ENCODE measurements at regions not wholly inside any gene's neighbourhood (a gene's known extent, or its start where the extent isn't known, plus 50 kb on each side); places are given as distances from the start of the nearest gene placed in this dataset.

- Histone ChIP-seq H3K4me3 (replicated peaks in 1 of 2; ENCODE audit: low read depth in 1 of 2, low read length in 2 of 2) (no peak overlapping the region), H3K9ac (ENCODE audit: low read length) (no peak overlapping the region), H4K20me1 (ENCODE audit: insufficient read depth) (no peaks in the 10 kb centered on the region), H3K4me2 (ENCODE audit: low read length) (no peak overlapping the region), H3K36me3 (ENCODE audit: control insufficient read depth in 1 of 2, insufficient read depth in 2 of 2, low read length in 2 of 2) (no peaks in the 10 kb centered on the region), H2AFZ (ENCODE audit: low read depth, low read length, poor library complexity, severe bottlenecking) (no peak overlapping the region), H3K27ac (ENCODE audit: low read depth, low read length) (no peak overlapping the region), H3K9me2 (ENCODE audit: insufficient read depth) (no peaks in the 10 kb centered on the region), H3K4me1 (ENCODE audit: control insufficient read depth in 1 of 2, insufficient read depth in 2 of 2, low read length in 2 of 2) (no peaks in the 10 kb centered on the region), H3K27me3 (ENCODE audit: insufficient read depth, low read length) (no peaks in the 10 kb centered on the region), H3K79me2 (ENCODE audit: insufficient read depth, low read length) (no peaks in the 10 kb centered on the region), H3K9me3 (ENCODE audit: control insufficient read depth in 1 of 2, insufficient read depth in 1 of 2, low read depth in 1 of 2, low read length in 2 of 2) (peaks cover 3 to 15% of the 10 kb centered on the region in 2 experiments; a peak in 2 of 4 replicates)
- ChIA-PET CTCF (no interaction called here), RAD21 (ENCODE audit: low non-redundant PET in 1 of 2, low total read pairs in 2 of 2, uncharacterized antibody in 2 of 2, unreplicated experiment in 2 of 2) (no interaction called here), POLR2A (no interaction called here)
- ATAC-seq (no peak), DNase-seq (ENCODE audit: low read depth, low spot score) (no peak)
- no TSS peak for BruUV-seq (replicated peaks)
- TF ChIP-seq CEBPB (IDR thresholded peaks at IDR 0.05; ENCODE audit: low read depth) (no peak), SP1 (IDR thresholded peaks at IDR 0.05; ENCODE audit: low read depth) (no peak), EGR1 (IDR thresholded peaks at IDR 0.05; ENCODE audit: low read depth) (no peak), RAD21 (IDR thresholded peaks at IDR 0.05; ENCODE audit: low read depth) (no peak), YY1 (IDR thresholded peaks at IDR 0.05; ENCODE audit: extremely low read depth, insufficient replicate concordance, low read depth, low read length) (no peak)
- intact Hi-C loops (cut with micrococcal nuclease), result no loop called here
These were observed 155.0 kb upstream of the SALL1 start for GRCh38 chr16:51306116-51306515.

GRCh38 chr16:51305337-51305736 is 154.3 kb upstream of the SALL1 start:
- intact Hi-C loops (cut with micrococcal nuclease), result no loop called here
- no peak overlapping the region for H3K4me2 ChIP-seq (ENCODE audit: low read length)
- H3K4me3 ChIP-seq (replicated peaks in 1 of 2; ENCODE audit: low read depth in 1 of 2, low read length in 2 of 2), result no peak overlapping the region
- no TSS peak for BruUV-seq (replicated peaks)
- POLR2A ChIA-PET, result no interaction called here
- DNase-seq (ENCODE audit: low read depth, low spot score), result no peak
- no peak overlapping the region for H2AFZ ChIP-seq (ENCODE audit: low read depth, low read length, poor library complexity, severe bottlenecking)
- no peak for TF ChIP-seq FOSL1 (IDR thresholded peaks at IDR 0.05; ENCODE audit: low read depth)
- TF ChIP-seq SIN3A (IDR thresholded peaks at IDR 0.05; ENCODE audit: low read depth), result no peak
- no peak for TF ChIP-seq ELF1 (IDR thresholded peaks at IDR 0.05; ENCODE audit: borderline replicate concordance, low read depth)
- no peak for TF ChIP-seq ZNF274 (IDR thresholded peaks at IDR 0.05; ENCODE audit: low read depth, low read length)
- TF ChIP-seq, protein P1, sequence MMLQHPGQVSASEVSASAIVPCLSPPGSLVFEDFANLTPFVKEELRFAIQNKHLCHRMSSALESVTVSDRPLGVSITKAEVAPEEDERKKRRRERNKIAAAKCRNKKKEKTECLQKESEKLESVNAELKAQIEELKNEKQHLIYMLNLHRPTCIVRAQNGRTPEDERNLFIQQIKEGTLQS (IDR thresholded peaks at IDR 0.05), result no peak
- TF ChIP-seq EZH2phosphoT487 (IDR thresholded peaks at IDR 0.05; ENCODE audit: borderline replicate concordance), result no peak
- TF ChIP-seq YY1 (IDR thresholded peaks at IDR 0.05; ENCODE audit: extremely low read depth, insufficient replicate concordance, low read depth, low read length), result no peak
- H3K36me3 ChIP-seq (ENCODE audit: control insufficient read depth in 1 of 2, insufficient read depth in 2 of 2, low read length in 2 of 2), result no peaks in the 10 kb centered on the region
- CTCF ChIA-PET, result no interaction called here
- no peak overlapping the region for H3K9ac ChIP-seq (ENCODE audit: low read length)
- RAD21 ChIA-PET (ENCODE audit: low non-redundant PET in 1 of 2, low total read pairs in 2 of 2, uncharacterized antibody in 2 of 2, unreplicated experiment in 2 of 2), result no interaction called here
- H3K79me2 ChIP-seq (ENCODE audit: insufficient read depth, low read length), result no peaks in the 10 kb centered on the region
- peaks cover 3 to 20% of the 10 kb centered on the region in 2 experiments; a peak in 2 of 4 replicates for H3K9me3 ChIP-seq (ENCODE audit: control insufficient read depth in 1 of 2, insufficient read depth in 1 of 2, low read depth in 1 of 2, low read length in 2 of 2)
- ATAC-seq, result no peak
- H4K20me1 ChIP-seq (ENCODE audit: insufficient read depth), result no peaks in the 10 kb centered on the region
- H3K4me1 ChIP-seq (ENCODE audit: control insufficient read depth in 1 of 2, insufficient read depth in 2 of 2, low read length in 2 of 2), result no peaks in the 10 kb centered on the region
- H3K27ac ChIP-seq (ENCODE audit: low read depth, low read length), result no peak overlapping the region
- H3K27me3 ChIP-seq (ENCODE audit: insufficient read depth, low read length), result no peaks in the 10 kb centered on the region
- H3K9me2 ChIP-seq (ENCODE audit: insufficient read depth), result no peaks in the 10 kb centered on the region
